ENCODE measurements at regions not wholly inside any gene's neighbourhood (a gene's known extent, or its start where the extent isn't known, plus 50 kb on each side); places are given as distances from the start of the nearest gene placed in this dataset.
A peak's percentile ranks its signal among the peaks of the same experiment; 100 is the strongest.

GRCh38 chr6:91715171-91715805 lies 1128.4 kb upstream of the MAP3K7 start:
- no peak for DNase-seq (ENCODE audit: low read depth in 2 of 2)

- DNase-seq (ENCODE audit: low read depth in 2 of 2): no peak
These were observed 1127.0 kb upstream of the MAP3K7 start for GRCh38 chr6:91713911-91714310.

GRCh38 chr6:91711518-91711917 lies 1124.6 kb upstream of the MAP3K7 start:
- DNase-seq (ENCODE audit: low read depth in 2 of 2): no peak

- no peak for DNase-seq (ENCODE audit: low read depth in 2 of 2)
These were observed 1123.5 kb upstream of the MAP3K7 start for GRCh38 chr6:91710342-91710741.

GRCh38 chr6:91708534-91708933 lies 1121.7 kb upstream of the MAP3K7 start:
- no peak for DNase-seq (ENCODE audit: low read depth in 2 of 2)

GRCh38 chr6:91705646-91706045 lies 1118.8 kb upstream of the MAP3K7 start:
- no peak for DNase-seq (ENCODE audit: low read depth in 2 of 2)

- DNase-seq (ENCODE audit: low read depth in 2 of 2): peak; percentile 9 to 10
These were observed 1117.7 kb upstream of the MAP3K7 start for GRCh38 chr6:91704531-91704930.

- DNase-seq (ENCODE audit: low read depth in 2 of 2): no peak
These were observed 1110.3 kb upstream of the MAP3K7 start for GRCh38 chr6:91697010-91697695.

- no peak for DNase-seq (ENCODE audit: low read depth in 2 of 2)
These were observed 1108.3 kb upstream of the MAP3K7 start for GRCh38 chr6:91695221-91695620.

- DNase-seq (ENCODE audit: low read depth in 2 of 2): no peak
These were observed 1107.3 kb upstream of the MAP3K7 start for GRCh38 chr6:91694016-91694654.

GRCh38 chr6:91691449-91691848 lies 1104.6 kb upstream of the MAP3K7 start:
- DNase-seq (ENCODE audit: low read depth in 2 of 2): no peak

GRCh38 chr6:91683240-91683639 lies 1096.4 kb upstream of the MAP3K7 start:
- DNase-seq (ENCODE audit: low read depth in 2 of 2): no peak

- no peak for DNase-seq (ENCODE audit: low read depth in 2 of 2)
These were observed 1094.4 kb upstream of the MAP3K7 start for GRCh38 chr6:91681296-91681695.

- no peak for DNase-seq (ENCODE audit: low read depth in 2 of 2)
These were observed 1092.0 kb upstream of the MAP3K7 start for GRCh38 chr6:91678679-91679446.

- no peak for DNase-seq (ENCODE audit: low read depth in 2 of 2)
These were observed 1085.3 kb upstream of the MAP3K7 start for GRCh38 chr6:91672201-91672600.

- DNase-seq (ENCODE audit: low read depth in 2 of 2): no peak
These were observed 1083.0 kb upstream of the MAP3K7 start for GRCh38 chr6:91669871-91670268.

GRCh38 chr6:91669154-91669870 lies 1082.4 kb upstream of the MAP3K7 start:
- no peak for DNase-seq (ENCODE audit: low read depth in 2 of 2)

- DNase-seq (ENCODE audit: low read depth in 2 of 2): no peak
These were observed 1080.7 kb upstream of the MAP3K7 start for GRCh38 chr6:91667596-91667995.

GRCh38 chr6:91664327-91664959 lies 1077.6 kb upstream of the MAP3K7 start:
- no peak for DNase-seq (ENCODE audit: low read depth in 2 of 2)

GRCh38 chr6:91660893-91661292 lies 1074.0 kb upstream of the MAP3K7 start:
- DNase-seq (ENCODE audit: low read depth in 2 of 2): no peak

- no peak for DNase-seq (ENCODE audit: low read depth in 2 of 2)
These were observed 1073.0 kb upstream of the MAP3K7 start for GRCh38 chr6:91659891-91660290.
